GM12878 (cell line): ENCODE measurements at regions not wholly inside any gene's neighbourhood (a gene's known extent, or its start where the extent isn't known, plus 50 kb on each side); places are given as distances from the start of the nearest gene placed in this dataset.

Experiments
- ATAC-seq: fragments of 200-7000 bp; cut with Tn5 transposase; 3 replicates; pipeline ENCODE4 v1.9.1; 2020; ENCODE audit warnings: mild to moderate bottlenecking, moderate library complexity
- BruUV-seq: library from RNA; stranded (reverse); fragments of 400-500 nt; replicated peaks from 2 replicates; lab custom pipeline; 2021; lab: Mats Ljungman, UMichigan
- CTCF ChIA-PET: fragments of 300-600 bp; sonication (Branson Sonifier 250); formaldehyde crosslinking; extraction: SDS; loops from one replicate; lab custom pipeline; 2021; ENCODE audit warnings: inconsistent platforms; lab: Yijun Ruan, JAX
- POLR2A ChIA-PET: fragments of 350-600 bp; formaldehyde crosslinking; extraction: SDS; loops from one replicate; lab custom pipeline; 2021; ENCODE audit warnings: inconsistent platforms; lab: Charles Lee
- RAD21 ChIA-PET: fragments of 300-600 bp; sonication (Branson Sonifier 250); formaldehyde crosslinking; loops from one replicate; lab custom pipeline; 2023; ENCODE audit warnings: antibody characterized with exemption; ENCODE audit not compliant: unreplicated experiment; lab: Charles Lee
- SMC1A ChIA-PET: fragments of 300-600 bp; sonication (Branson Sonifier 250); formaldehyde crosslinking; loops from one replicate; lab custom pipeline; 2023; ENCODE audit not compliant: unreplicated experiment, uncharacterized antibody; lab: Charles Lee
- DNase-seq: peaks from one replicate; pipeline ENCODE4 v3.0.0-alpha.2; 2011; ENCODE audit warnings: low read depth, low spot score
- FAIRE-seq: peaks from 3 replicates; lab custom pipeline; 2011; peaks lifted over from hg19 to GRCh38; lab: Jason Lieb, UNC
- H2AFZ ChIP-seq: 2 replicates; pipeline ENCODE4 v1.6.0; 2011; ENCODE audit warnings: low read depth, low read length, control low read depth; ENCODE audit not compliant: control insufficient read depth
- H3K27ac ChIP-seq: 2 replicates; pipeline ENCODE4 v1.5.1; 2011; ENCODE audit warnings: control low read depth; ENCODE audit not compliant: control insufficient read depth, insufficient read depth
- H3K27me3 ChIP-seq, 2 experiments: replicated peaks in 1 of 2; 2 replicates each; pipeline versions ENCODE4 v1.6.0 to v1.6.1; 2011; ENCODE audit warnings: low read length in 1 of 2; ENCODE audit not compliant: control insufficient read depth in 2 of 2, insufficient read depth in 2 of 2
- H3K36me3 ChIP-seq, 2 experiments: 2 replicates each; pipeline ENCODE4 v1.5.1; 2011; ENCODE audit warnings: low read length in 1 of 2; ENCODE audit not compliant: control insufficient read depth in 2 of 2, insufficient read depth in 2 of 2
- H3K4me1 ChIP-seq: 2 replicates; pipeline ENCODE4 v1.6.1; 2011; ENCODE audit warnings: mild to moderate bottlenecking, low read length, moderate library complexity, mixed read lengths; ENCODE audit not compliant: control insufficient read depth, insufficient read depth
- H3K4me2 ChIP-seq: 2 replicates; pipeline ENCODE4 v1.6.0; 2011; ENCODE audit warnings: control low read depth; ENCODE audit not compliant: control insufficient read depth, insufficient read depth
- H3K4me3 ChIP-seq: fragments of 200-600 bp; sonication (generic); 2 replicates; pipeline ENCODE4 v1.5.1; 2016
- H3K79me2 ChIP-seq: 2 replicates; pipeline ENCODE4 v1.6.0; 2011; ENCODE audit warnings: low read length; ENCODE audit not compliant: control insufficient read depth, insufficient read depth
- H3K9ac ChIP-seq: 2 replicates; pipeline ENCODE4 v1.8.0; 2011; ENCODE audit warnings: low read length, control low read depth, mixed read lengths; ENCODE audit not compliant: control insufficient read depth, insufficient read depth
- H3K9me3 ChIP-seq: replicated peaks from 3 replicates; pipeline ENCODE4 v1.5.1; 2011; ENCODE audit warnings: mild to moderate bottlenecking, low read length; ENCODE audit not compliant: control insufficient read depth, insufficient read depth
- H4K20me1 ChIP-seq: 2 replicates; pipeline ENCODE4 v1.6.0; 2011; ENCODE audit not compliant: control insufficient read depth, insufficient read depth
- CBX5 ChIP-seq: sonication (generic); IDR thresholded peaks from 2 replicates; pipeline ENCODE4 v1.6.1; 2016; ENCODE audit warnings: low read depth, moderate library complexity, mild to moderate bottlenecking, inconsistent platforms
- CHD2 ChIP-seq: IDR thresholded peaks from 2 replicates; pipeline ENCODE4 v1.6.1; 2011; ENCODE audit warnings: low read depth, low read length, improper control_type of control experiment, borderline replicate concordance
- IKZF2 ChIP-seq, 2 experiments: fragments of 450-650 bp; IDR thresholded peaks; 2 replicates each; pipeline ENCODE4 v1.6.1; 2017; ENCODE audit warnings: mild to moderate bottlenecking in 2 of 2, moderate library complexity in 2 of 2
- NR2F1 ChIP-seq: fragments of 450-650 bp; conservative IDR thresholded peaks from 2 replicates; pipeline ENCODE4 v1.6.1; 2017; ENCODE audit warnings: mild to moderate bottlenecking
- RBBP5 ChIP-seq: fragments of 200-600 bp; sonication (generic); conservative IDR thresholded peaks from 2 replicates; pipeline ENCODE4 v1.6.1; 2016
- RELB ChIP-seq: fragments of 450-650 bp; IDR thresholded peaks from 2 replicates; pipeline ENCODE4 v1.6.1; 2017; ENCODE audit warnings: low read depth, mild to moderate bottlenecking, moderate library complexity
- SMARCA5 ChIP-seq: fragments of 450-650 bp; IDR thresholded peaks from 2 replicates; pipeline ENCODE4 v1.6.1; 2017; ENCODE audit warnings: mild to moderate bottlenecking
- SMC3 ChIP-seq: IDR thresholded peaks from 2 replicates; pipeline ENCODE4 v1.6.1; 2011; ENCODE audit warnings: low read length, improper control_type of control experiment, borderline replicate concordance
- SRF ChIP-seq, 2 experiments: IDR thresholded peaks; 2 replicates each; pipeline ENCODE4 v1.6.1; 2011; ENCODE audit warnings: low read depth in 2 of 2, low read length in 2 of 2, mild to moderate bottlenecking in 1 of 2, moderate library complexity in 1 of 2
- SUZ12 ChIP-seq: fragments of 200-600 bp; sonication (generic); IDR thresholded peaks from one replicate; pipeline ENCODE4 v1.6.1; 2018; ENCODE audit warnings: antibody characterized with exemption, mild to moderate bottlenecking; ENCODE audit not compliant: unreplicated experiment
- TAF1 ChIP-seq: IDR thresholded peaks from 2 replicates; pipeline ENCODE4 v1.6.1; 2011; ENCODE audit warnings: mild to moderate bottlenecking, low read depth, low read length, borderline replicate concordance
- TBL1XR1 ChIP-seq: IDR thresholded peaks from 2 replicates; pipeline ENCODE4 v1.6.1; 2012; ENCODE audit warnings: low read depth, low read length, improper control_type of control experiment
- TCF12 ChIP-seq: IDR thresholded peaks from 2 replicates; pipeline ENCODE4 v1.6.1; 2011; ENCODE audit warnings: low read depth, mild to moderate bottlenecking, low read length
- WGBS: methylation state at CpG from one replicate; pipeline ENCODE4 v1.1.6; 2016; ENCODE audit warnings: low lambda C conversion rate; ENCODE audit not compliant: insufficient replicate concordance, insufficient coverage; ENCODE audit errors: missing lambda C conversion rate; 5-methylcytosine and 5-hydroxymethylcytosine counted together
- in situ Hi-C: fragments of 300-500 bp; cut with MboI; formaldehyde crosslinking; loops from 9 replicates; pipeline ENCODE4 v1.14.3; 2018; ENCODE audit warnings: mixed read lengths
- intact Hi-C: fragments of 100-400 bp; cut with micrococcal nuclease; formaldehyde crosslinking; loops from one replicate; pipeline ENCODE4 v1.14.2; 2022; ENCODE audit not compliant: unreplicated experiment
- TF ChIP-seq, protein P1 (sequence below): fragments of 450-650 bp; IDR thresholded peaks from 2 replicates; pipeline ENCODE4 v1.6.1; 2017; ENCODE audit warnings: borderline replicate concordance
- TF ChIP-seq, protein P2 (sequence below): fragments of 450-650 bp; formaldehyde crosslinking; IDR thresholded peaks from 2 replicates; pipeline ENCODE4 v1.4.0; 2022; ENCODE audit warnings: mild to moderate bottlenecking, moderate library complexity

DNA sequence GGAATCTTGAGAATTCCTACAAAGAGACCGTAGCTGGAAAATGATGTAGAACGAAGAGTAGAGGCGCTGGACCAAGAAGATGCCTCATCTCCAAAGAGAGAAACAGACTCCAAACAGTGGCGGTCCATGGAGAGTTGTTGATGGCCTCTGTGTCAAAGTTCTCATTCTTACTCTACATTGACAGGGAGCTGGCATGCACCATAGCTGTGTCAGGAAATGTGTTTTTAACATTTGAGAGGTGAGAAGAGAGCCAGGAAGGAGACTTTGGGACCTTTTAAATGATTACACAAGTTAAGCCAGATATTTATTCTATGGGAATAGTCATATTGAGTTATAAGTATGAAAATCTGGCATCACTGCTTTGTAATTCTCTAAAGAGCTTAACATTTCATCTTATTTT is 61.5 kb upstream of the FERD3L start:
- Histone ChIP-seq H3K27me3 (no peaks in the 10 kb centered on the region), H3K4me2 (no peak overlapping the region), H3K4me3 (no peak overlapping the region), H3K9me3 (no peaks in the 10 kb centered on the region), H2AFZ (no peak overlapping the region), H3K27ac (no peak overlapping the region), H3K36me3 (no peaks in the 10 kb centered on the region), H4K20me1 (no peaks in the 10 kb centered on the region), H3K79me2 (no peaks in the 10 kb centered on the region), H3K9ac (no peak overlapping the region), H3K4me1 (no peaks in the 10 kb centered on the region)
- FAIRE-seq (no peak), ATAC-seq (no peak), DNase-seq (no peak)
- ChIA-PET RAD21 (no interaction called here), POLR2A (no interaction called here), CTCF (no interaction called here), SMC1A (no interaction called here)
- no TSS peak for BruUV-seq
- in situ Hi-C loops (no loop called here), intact Hi-C loops (no loop called here)
- WGBS = 10% methylated on average over 4 of the region's 4 CpGs
- no peak for TF ChIP-seq SUZ12
- TF ChIP-seq, protein P1, sequence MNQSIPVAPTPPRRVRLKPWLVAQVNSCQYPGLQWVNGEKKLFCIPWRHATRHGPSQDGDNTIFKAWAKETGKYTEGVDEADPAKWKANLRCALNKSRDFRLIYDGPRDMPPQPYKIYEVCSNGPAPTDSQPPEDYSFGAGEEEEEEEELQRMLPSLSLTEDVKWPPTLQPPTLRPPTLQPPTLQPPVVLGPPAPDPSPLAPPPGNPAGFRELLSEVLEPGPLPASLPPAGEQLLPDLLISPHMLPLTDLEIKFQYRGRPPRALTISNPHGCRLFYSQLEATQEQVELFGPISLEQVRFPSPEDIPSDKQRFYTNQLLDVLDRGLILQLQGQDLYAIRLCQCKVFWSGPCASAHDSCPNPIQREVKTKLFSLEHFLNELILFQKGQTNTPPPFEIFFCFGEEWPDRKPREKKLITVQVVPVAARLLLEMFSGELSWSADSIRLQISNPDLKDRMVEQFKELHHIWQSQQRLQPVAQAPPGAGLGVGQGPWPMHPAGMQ = no peak
- no peak for TF ChIP-seq SMARCA5
- no peak for TF ChIP-seq SMC3
- no peak for TF ChIP-seq CBX5
- TF ChIP-seq RELB = no peak
- no peak for TF ChIP-seq SRF (IDR thresholded peaks at IDR 0.05; ENCODE audit: low read depth in 2 of 2, low read length in 2 of 2)
- no peak for TF ChIP-seq IKZF2 (IDR thresholded peaks at IDR 0.05)
- no peak for TF ChIP-seq CHD2
- TF ChIP-seq TCF12 = no peak
- no peak for TF ChIP-seq TAF1
- no peak for TF ChIP-seq NR2F1
- no peak for TF ChIP-seq TBL1XR1
- TF ChIP-seq, protein P2, sequence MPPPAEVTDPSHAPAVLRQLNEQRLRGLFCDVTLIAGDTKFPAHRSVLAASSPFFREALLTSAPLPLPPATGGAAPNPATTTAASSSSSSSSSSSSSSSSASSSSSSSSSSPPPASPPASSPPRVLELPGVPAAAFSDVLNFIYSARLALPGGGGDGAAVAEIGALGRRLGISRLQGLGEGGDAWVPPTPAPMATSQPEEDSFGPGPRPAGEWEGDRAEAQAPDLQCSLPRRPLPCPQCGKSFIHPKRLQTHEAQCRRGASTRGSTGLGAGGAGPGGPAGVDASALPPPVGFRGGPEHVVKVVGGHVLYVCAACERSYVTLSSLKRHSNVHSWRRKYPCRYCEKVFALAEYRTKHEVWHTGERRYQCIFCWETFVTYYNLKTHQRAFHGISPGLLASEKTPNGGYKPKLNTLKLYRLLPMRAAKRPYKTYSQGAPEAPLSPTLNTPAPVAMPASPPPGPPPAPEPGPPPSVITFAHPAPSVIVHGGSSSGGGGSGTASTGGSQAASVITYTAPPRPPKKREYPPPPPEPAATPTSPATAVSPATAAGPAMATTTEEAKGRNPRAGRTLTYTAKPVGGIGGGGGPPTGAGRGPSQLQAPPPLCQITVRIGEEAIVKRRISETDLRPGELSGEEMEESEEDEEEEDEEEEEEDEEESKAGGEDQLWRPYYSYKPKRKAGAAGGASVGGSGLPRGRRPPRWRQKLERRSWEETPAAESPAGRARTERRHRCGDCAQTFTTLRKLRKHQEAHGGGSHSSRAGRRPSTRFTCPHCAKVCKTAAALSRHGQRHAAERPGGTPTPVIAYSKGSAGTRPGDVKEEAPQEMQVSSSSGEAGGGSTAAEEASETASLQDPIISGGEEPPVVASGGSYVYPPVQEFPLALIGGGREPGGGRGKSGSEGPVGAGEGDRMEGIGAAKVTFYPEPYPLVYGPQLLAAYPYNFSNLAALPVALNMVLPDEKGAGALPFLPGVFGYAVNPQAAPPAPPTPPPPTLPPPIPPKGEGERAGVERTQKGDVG (CRISPR knock-in tag) = no peak
- no peak for TF ChIP-seq RBBP5
